SIG-M5 treated with dmso at 0.1 percent for 504 hours (cell line): ENCODE measurements at regions not wholly inside any gene's neighbourhood (a gene's known extent, or its start where the extent isn't known, plus 50 kb on each side); places are given as distances from the start of the nearest gene placed in this dataset.
"Not testable (repeated sequence)": the region's sequence is repeated elsewhere in the genome, so short reads cannot be mapped to it uniquely, and the experiment has no call there.

ENCODE experiments used
- DNase-seq: peaks from one replicate; lab custom pipeline; 2025; ENCODE audit not compliant: unreplicated experiment; lab: John Stamatoyannopoulos, UW

- DNase-seq: no peak
These were observed 250.3 kb upstream of the KLF3 start for GRCh38 chr4:38413524-38414341.

- no peak for DNase-seq
These were observed 249.6 kb upstream of the KLF3 start for GRCh38 chr4:38414410-38414809.

GRCh38 chr4:38415682-38416081 lies 248.3 kb upstream of the KLF3 start:
- DNase-seq: no peak

GRCh38 chr4:38416450-38417014 lies 247.5 kb upstream of the KLF3 start:
- no peak for DNase-seq

GRCh38 chr4:38420254-38420653 lies 243.7 kb upstream of the KLF3 start:
- DNase-seq: not testable (repeated sequence)

GRCh38 chr4:38422850-38423249 lies 241.1 kb upstream of the KLF3 start:
- no peak for DNase-seq

GRCh38 chr4:38424151-38424871 lies 239.7 kb upstream of the KLF3 start:
- DNase-seq: no peak

GRCh38 chr4:38426532-38426931 lies 237.5 kb upstream of the KLF3 start:
- no peak for DNase-seq

- no peak for DNase-seq
These were observed 233.2 kb upstream of the KLF3 start for GRCh38 chr4:38430841-38431240.

- DNase-seq: no peak
These were observed 221.8 kb upstream of the KLF3 start for GRCh38 chr4:38442073-38442788.

- no peak for DNase-seq
These were observed 214.4 kb upstream of the KLF3 start for GRCh38 chr4:38449506-38450174.

- DNase-seq: no peak
These were observed 212.0 kb upstream of the KLF3 start for GRCh38 chr4:38452009-38452408.

GRCh38 chr4:38452542-38452941 lies 211.5 kb upstream of the KLF3 start:
- no peak for DNase-seq

- DNase-seq: no peak
These were observed 210.6 kb upstream of the KLF3 start for GRCh38 chr4:38453253-38453881.

- no peak for DNase-seq
These were observed 209.7 kb upstream of the KLF3 start for GRCh38 chr4:38454284-38454683.

- DNase-seq: no peak
These were observed 208.7 kb upstream of the KLF3 start for GRCh38 chr4:38455092-38455862.

GRCh38 chr4:38456096-38456495 lies 207.9 kb upstream of the KLF3 start:
- DNase-seq: no peak

GRCh38 chr4:38461342-38461741 lies 202.7 kb upstream of the KLF3 start:
- no peak for DNase-seq

GRCh38 chr4:38462367-38463055 lies 201.5 kb upstream of the KLF3 start:
- no peak for DNase-seq
